Central memory CD8-positive, alpha-beta T cell (primary cell): ENCODE measurements at regions not wholly inside any gene's neighbourhood (a gene's known extent, or its start where the extent isn't known, plus 50 kb on each side); places are given as distances from the start of the nearest gene placed in this dataset.

ENCODE experiments used
- ATAC-seq: fragments of 150-1000 bp; cut with Tn5 transposase; replicated peaks from 2 replicates; pipeline ENCODE4 v1.10.0; 2022; ENCODE audit warnings: mild to moderate bottlenecking, moderate FRiP score, moderate number of reproducible peaks; ENCODE audit not compliant: poor library complexity, severe bottlenecking; ENCODE audit errors: extremely low read depth
- DNase-seq, 2 donors: peaks; one replicate each; pipeline ENCODE4 v3.0.0; 2021; ENCODE audit warnings: low spot score in 2 of 2
- H3K27ac Mint-ChIP-seq: one replicate; pipeline ENCODE4 v1.8.0; 2022; ENCODE audit warnings: low read depth, mild to moderate bottlenecking, moderate library complexity, mixed read lengths
- H3K27me3 Mint-ChIP-seq: one replicate; pipeline ENCODE4 v1.8.0; 2022; ENCODE audit warnings: mixed read lengths
- H3K36me3 Mint-ChIP-seq: one replicate; pipeline ENCODE4 v1.8.0; 2022; ENCODE audit warnings: mild to moderate bottlenecking, moderate library complexity, mixed read lengths; ENCODE audit not compliant: insufficient read depth
- H3K4me1 Mint-ChIP-seq: one replicate; pipeline ENCODE4 v1.8.0; 2022; ENCODE audit warnings: mixed read lengths
- H3K4me3 Mint-ChIP-seq: one replicate; pipeline ENCODE4 v1.8.0; 2022; ENCODE audit warnings: mild to moderate bottlenecking, moderate library complexity, mixed read lengths
- H3K9me3 Mint-ChIP-seq: one replicate; pipeline ENCODE4 v1.8.0; 2022; ENCODE audit warnings: mixed read lengths

DNA sequence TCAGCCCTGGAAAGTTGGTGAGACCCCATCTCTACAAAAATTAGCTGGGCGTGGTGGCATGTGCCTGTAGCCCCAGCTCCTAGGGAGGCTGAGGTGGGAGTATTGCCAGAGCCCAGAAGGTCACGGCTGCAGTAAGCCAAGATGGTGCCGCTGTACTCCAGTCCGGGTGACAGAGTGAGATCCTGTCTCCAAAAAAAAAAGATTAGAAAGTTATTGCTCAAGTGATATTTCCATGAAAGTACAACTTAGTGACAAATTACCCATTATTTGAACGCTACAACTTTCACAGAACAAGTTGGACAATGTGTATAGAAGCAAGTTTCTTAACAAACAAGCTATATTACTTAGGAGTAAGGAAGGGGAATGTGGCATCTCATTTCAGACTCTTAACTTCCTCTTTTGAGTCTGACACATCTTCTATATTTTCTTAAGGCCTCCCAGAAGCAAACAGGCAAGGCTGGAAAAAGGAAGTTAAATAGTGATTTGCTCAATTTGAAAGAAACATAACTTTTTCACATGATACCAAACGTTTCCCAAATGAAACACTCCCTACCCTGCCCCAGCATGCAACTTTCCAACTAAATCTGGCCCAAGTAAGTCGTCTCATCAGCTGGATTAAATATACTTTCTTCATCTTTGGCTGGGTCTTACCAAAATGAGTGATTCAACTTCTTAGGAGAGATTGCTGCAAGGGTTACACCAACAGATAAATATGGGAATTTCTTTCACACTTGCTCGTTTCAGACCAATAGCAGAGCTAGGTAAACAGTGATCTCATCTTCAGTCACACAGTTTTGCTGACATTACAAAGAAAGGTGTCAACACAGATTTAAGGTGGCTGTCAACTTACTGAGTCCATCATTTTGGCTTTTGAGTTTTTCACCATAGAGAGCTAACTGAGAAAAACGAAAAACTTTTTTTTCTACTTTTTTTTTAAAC, 66.3 kb upstream of the KLF6 start:
- Mint-ChIP-seq H3K27ac (peak overlapping the region; percentile 95), H3K36me3 (peaks cover 13% of the 10 kb centered on the region), H3K9me3 (no peaks in the 10 kb centered on the region), H3K4me1 (peaks cover 41% of the 10 kb centered on the region), H3K27me3 (no peaks in the 10 kb centered on the region), H3K4me3 (peak overlapping the region; percentile 63)
- no peak for DNase-seq
- peak; percentile 48 for ATAC-seq

DNA sequence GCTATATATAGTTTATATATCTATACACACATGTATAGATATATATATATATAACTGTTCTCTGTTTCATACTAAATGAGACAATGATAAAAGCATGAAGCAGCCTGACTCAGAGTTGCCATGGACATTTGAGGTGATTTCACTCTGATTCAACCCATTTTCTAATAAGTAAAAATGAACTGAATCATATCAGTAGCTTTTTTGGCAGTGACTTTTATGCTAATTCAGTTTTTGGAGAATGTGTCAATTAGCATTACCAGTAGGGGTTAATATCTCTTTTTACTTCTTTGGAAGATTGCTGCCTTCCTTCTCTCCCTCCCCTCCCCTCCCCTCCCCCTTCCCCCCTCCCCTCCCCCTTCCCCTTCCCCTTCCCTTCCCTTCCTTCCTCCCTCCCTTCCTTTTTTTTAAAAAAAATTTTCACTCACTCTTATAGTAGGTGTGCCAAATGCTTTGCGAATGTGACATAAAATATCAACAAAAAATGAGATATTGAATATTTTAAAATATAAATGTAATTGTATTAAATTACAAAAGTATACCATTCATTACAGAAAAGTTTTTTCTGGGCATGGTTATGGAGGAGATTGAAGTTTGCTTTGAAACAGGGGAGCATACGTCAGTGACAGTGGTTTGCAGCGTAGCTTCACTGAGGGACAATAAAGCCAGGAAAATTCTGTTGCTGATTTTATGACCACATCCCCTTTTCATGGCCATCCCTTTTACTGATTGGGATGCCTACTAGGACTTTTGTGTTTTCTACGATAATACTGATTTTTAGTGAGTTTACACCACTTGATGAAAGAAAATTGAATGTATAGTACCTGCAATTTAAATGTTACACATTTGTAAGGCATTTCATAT, 64.0 kb upstream of the KLF6 start:
- Mint-ChIP-seq H3K27me3 (no peaks in the 10 kb centered on the region), H3K36me3 (peaks cover 11% of the 10 kb centered on the region), H3K4me1 (peaks cover 34% of the 10 kb centered on the region), H3K9me3 (no peaks in the 10 kb centered on the region), H3K4me3 (no peak overlapping the region), H3K27ac (peak overlapping the region; percentile 64)
- ATAC-seq, result no peak
- DNase-seq, result no peak

DNA sequence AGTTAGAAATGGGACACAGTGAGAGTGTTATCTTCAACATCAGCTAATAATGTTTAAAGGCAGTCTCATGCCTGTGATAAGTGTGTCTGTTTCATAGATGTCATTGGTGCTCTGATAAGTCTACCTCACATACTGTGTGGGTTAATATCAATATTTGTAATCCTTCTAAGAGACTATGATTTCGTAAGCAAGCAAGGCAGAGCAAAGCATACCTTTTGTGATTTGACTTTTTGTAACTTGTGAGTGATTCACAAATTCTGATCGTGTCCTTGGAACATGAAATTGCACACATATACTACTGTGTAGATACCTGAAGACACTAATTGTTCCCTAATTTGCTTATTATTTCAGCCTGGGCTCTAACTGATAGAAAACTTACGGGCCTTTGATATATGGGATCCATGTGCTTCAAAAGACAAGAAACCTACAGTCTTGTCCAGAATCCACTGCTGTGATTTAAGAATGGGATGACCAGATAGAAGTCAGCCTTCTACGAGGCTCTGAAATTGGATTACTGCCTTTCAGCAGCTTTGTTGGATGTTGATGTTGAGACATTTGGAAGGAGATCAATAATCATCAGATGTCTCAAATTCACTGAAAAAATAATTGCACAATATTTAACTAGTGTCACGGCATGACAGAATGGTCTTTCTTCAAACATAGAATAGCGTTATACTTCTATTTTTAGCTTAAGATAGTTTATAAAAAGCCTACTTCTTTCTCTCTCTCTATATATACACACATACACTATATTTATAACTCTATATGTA, 63.2 kb upstream of the KLF6 start:
- no peak for DNase-seq
- peaks cover 10% of the 10 kb centered on the region for H3K36me3 Mint-ChIP-seq
- peaks cover 28% of the 10 kb centered on the region for H3K4me1 Mint-ChIP-seq
- H3K27ac Mint-ChIP-seq, result no peak overlapping the region
- no peaks in the 10 kb centered on the region for H3K27me3 Mint-ChIP-seq
- H3K9me3 Mint-ChIP-seq, result no peaks in the 10 kb centered on the region
- no peak overlapping the region for H3K4me3 Mint-ChIP-seq
- ATAC-seq, result no peak

DNA sequence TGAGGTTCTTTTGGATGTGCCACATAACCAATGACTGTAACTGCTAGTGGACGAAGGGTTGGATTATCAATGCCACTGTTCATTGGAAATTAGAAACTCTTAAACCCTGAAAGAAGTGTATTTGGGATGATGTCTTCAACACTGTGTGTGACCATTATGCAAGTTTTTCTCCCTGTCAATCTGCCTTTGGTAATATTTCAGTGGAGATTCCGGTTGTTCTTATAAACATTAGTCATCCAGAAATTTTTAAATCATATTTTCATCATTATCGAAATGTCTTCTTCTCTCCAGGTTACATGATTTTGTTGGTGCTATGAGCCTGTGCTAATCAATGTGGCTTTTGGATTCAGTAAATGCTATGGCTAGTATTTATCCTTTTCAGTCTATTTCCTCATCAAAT, 61.7 kb upstream of the KLF6 start:
- peaks cover 17% of the 10 kb centered on the region for H3K4me1 Mint-ChIP-seq
- ATAC-seq (no peak), DNase-seq (no peak)
- H3K27ac Mint-ChIP-seq, result no peak overlapping the region
- H3K9me3 Mint-ChIP-seq, result no peaks in the 10 kb centered on the region
- H3K4me3 Mint-ChIP-seq, result no peak overlapping the region
- no peaks in the 10 kb centered on the region for H3K27me3 Mint-ChIP-seq
- peaks cover 6% of the 10 kb centered on the region for H3K36me3 Mint-ChIP-seq

DNA sequence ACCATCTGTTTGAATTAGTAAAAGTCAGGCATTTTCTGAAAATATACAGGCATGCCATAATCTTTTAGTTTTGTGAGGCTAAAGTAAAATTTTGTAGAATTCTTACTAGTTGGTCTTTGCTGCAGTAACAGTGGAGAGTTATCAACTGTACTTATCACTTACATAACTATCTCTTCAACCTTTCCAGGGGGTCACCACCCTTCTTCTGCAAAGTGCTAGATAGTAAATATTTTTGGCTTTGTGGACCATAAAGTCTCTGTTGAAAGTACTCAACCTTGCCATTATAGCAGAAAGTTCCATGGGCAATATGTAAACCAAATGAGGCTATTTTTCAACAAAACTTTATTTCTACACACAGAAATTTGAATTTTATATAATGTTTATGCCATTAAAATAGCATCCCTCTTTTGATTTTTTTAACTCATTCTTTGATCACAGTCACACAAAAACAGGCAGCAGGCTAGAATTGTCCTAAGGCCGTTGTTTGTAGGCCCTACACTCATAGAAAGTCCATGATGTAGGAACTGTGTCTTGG, 59.5 kb upstream of the KLF6 start:
- DNase-seq, result no peak
- Mint-ChIP-seq H3K9me3 (no peaks in the 10 kb centered on the region), H3K27ac (no peak overlapping the region), H3K27me3 (no peaks in the 10 kb centered on the region), H3K36me3 (no peaks in the 10 kb centered on the region), H3K4me1 (peaks cover 5% of the 10 kb centered on the region), H3K4me3 (no peak overlapping the region)
- no peak for ATAC-seq

- Mint-ChIP-seq H3K9me3 (no peaks in the 10 kb centered on the region), H3K36me3 (peaks cover 2% of the 10 kb centered on the region), H3K27me3 (no peaks in the 10 kb centered on the region), H3K4me1 (peaks cover 29% of the 10 kb centered on the region), H3K27ac (no peak overlapping the region), H3K4me3 (no peak overlapping the region)
- DNase-seq (no peak), ATAC-seq (no peak)
These were observed 53.7 kb upstream of the KLF6 start for GRCh38 chr10:3838460-3839437.

DNA sequence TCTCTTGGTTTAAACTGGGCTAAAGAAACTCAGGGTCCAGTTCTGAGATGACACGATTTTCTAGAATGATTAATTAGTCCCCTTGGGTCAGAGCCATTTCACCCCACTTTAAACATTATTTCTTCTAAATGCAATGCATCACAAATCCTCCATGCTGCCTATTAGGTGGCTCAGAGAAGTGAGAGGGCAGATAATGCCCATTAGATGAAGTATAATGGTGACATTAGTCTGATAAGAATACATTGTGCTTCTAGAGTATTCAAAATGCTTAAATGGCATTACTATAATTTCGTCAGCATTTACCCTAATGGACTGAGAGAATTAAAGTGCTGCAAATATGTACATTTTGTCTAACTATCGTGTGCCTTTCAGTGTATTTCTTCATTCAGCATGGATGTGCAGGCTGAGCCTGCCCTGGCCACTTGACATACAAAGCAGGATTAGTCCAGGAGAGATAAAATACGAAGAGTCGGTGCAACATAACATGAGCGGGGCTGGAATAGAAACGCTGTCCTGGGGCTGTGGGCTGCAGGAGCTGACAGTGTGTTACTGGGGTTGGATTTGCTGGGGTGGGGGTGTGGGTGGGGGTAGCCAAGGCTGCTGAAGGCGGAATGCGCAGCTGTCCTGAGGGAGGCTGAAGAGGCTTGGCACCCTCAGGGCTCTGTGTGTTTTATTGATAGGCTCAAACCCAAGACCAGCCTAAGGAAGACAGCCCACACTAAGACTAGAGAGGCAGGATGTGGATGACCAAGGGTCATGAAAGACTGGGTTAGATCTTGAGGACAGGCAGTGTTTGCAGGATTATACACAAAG, 52.8 kb upstream of the KLF6 start:
- Mint-ChIP-seq H3K36me3 (peaks cover 2% of the 10 kb centered on the region), H3K9me3 (no peaks in the 10 kb centered on the region), H3K27me3 (no peaks in the 10 kb centered on the region), H3K27ac (no peak overlapping the region), H3K4me1 (peaks cover 29% of the 10 kb centered on the region), H3K4me3 (no peak overlapping the region)
- no peak for ATAC-seq
- no peak for DNase-seq

GRCh38 chr10:3836222-3836820, 51.3 kb upstream of the KLF6 start:
- ATAC-seq, result peak; percentile 49
- no peaks in the 10 kb centered on the region for H3K9me3 Mint-ChIP-seq
- no peaks in the 10 kb centered on the region for H3K27me3 Mint-ChIP-seq
- no peak for DNase-seq
- peaks cover 2% of the 10 kb centered on the region for H3K36me3 Mint-ChIP-seq
- H3K4me1 Mint-ChIP-seq, result peaks cover 30% of the 10 kb centered on the region
- peak overlapping the region; percentile 46 for H3K4me3 Mint-ChIP-seq
- H3K27ac Mint-ChIP-seq, result peak overlapping the region; percentile 83

GRCh38 chr10:3835770-3836169, 50.8 kb upstream of the KLF6 start:
- H3K4me1 Mint-ChIP-seq, result peaks cover 30% of the 10 kb centered on the region
- peak overlapping the region; percentile 46 for H3K4me3 Mint-ChIP-seq
- H3K27me3 Mint-ChIP-seq, result no peaks in the 10 kb centered on the region
- peaks cover 2% of the 10 kb centered on the region for H3K36me3 Mint-ChIP-seq
- DNase-seq (no peak), ATAC-seq (peak; percentile 24)
- no peaks in the 10 kb centered on the region for H3K9me3 Mint-ChIP-seq
- H3K27ac Mint-ChIP-seq, result peak overlapping the region; percentile 83

DNA sequence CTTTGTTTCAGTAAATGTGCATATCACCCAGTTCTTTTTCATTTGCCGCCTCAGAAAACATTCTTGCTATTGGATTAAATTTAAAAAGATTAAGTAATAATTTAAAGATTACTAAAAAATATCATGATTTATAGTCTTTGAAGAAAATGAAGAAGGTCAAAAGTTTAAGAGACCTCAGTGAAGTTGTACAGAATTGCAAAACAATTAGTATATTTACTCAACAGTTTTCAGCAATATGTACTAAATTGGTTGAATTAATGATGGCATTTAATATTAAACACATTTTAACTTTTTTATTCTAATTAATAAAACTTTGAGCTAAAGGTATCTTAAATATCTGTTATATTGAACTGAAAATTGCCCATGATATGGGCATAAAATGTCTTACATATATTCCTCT, 49.9 kb upstream of the KLF6 start:
- Mint-ChIP-seq H3K9me3 (no peaks in the 10 kb centered on the region), H3K4me1 (peaks cover 30% of the 10 kb centered on the region), H3K36me3 (peaks cover 2% of the 10 kb centered on the region), H3K27me3 (no peaks in the 10 kb centered on the region), H3K4me3 (no peak overlapping the region), H3K27ac (no peak overlapping the region)
- DNase-seq (no peak), ATAC-seq (no peak)
